K562 (cell line): ENCODE measurements at regions not wholly inside any gene's neighbourhood (a gene's known extent, or its start where the extent isn't known, plus 50 kb on each side); places are given as distances from the start of the nearest gene placed in this dataset.

Experiments used
- KLF6 ChIP-seq: fragments of 250-450 bp; sonication (Bioruptor Pico); IDR thresholded peaks from 2 replicates; pipeline ENCODE4 v1.4.0; 2020; ENCODE audit warnings: mild to moderate bottlenecking, moderate library complexity, borderline replicate concordance
- MEIS2 ChIP-seq: fragments of 450-650 bp; IDR thresholded peaks from 2 replicates; pipeline ENCODE4 v1.6.1; 2014; ENCODE audit warnings: mild to moderate bottlenecking; ENCODE audit not compliant: partially characterized antibody
- TF ChIP-seq, protein P1 (sequence below), 3 experiments: IDR thresholded peaks in 2 of 3; conservative IDR thresholded peaks in 1 of 3; 2 replicates each; pipeline ENCODE4 v1.5.1; 2011 to 2012; ENCODE audit warnings: low read length in 3 of 3, mild to moderate bottlenecking in 3 of 3, control low read depth in 2 of 3, improper control_type of control experiment in 1 of 3, inconsistent platforms in 1 of 3, low read depth in 1 of 3, mixed read lengths in 1 of 3, moderate library complexity in 1 of 3; ENCODE audit not compliant: insufficient read depth in 2 of 3

DNA sequence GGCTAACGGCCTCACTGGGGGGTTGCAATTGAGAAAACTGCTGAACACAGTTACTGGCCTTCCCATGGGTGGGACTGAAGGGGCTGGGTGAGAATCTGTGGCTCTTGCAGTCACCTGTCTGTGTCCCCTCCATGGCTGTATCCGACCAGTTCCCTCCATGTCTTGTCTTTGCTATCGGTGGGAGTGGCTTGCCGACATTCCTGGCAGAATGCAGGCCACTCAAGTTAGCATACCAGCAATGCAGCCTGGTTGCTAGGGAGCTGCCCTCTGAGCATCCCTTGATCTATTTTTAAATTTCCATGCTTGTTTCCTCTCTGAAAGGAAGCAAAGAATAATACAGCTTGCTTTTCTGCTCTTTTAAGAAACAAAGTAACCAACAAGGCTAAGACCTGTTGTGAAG is 1509.7 kb upstream of the WWC1 start:
- TF ChIP-seq, protein P1, sequence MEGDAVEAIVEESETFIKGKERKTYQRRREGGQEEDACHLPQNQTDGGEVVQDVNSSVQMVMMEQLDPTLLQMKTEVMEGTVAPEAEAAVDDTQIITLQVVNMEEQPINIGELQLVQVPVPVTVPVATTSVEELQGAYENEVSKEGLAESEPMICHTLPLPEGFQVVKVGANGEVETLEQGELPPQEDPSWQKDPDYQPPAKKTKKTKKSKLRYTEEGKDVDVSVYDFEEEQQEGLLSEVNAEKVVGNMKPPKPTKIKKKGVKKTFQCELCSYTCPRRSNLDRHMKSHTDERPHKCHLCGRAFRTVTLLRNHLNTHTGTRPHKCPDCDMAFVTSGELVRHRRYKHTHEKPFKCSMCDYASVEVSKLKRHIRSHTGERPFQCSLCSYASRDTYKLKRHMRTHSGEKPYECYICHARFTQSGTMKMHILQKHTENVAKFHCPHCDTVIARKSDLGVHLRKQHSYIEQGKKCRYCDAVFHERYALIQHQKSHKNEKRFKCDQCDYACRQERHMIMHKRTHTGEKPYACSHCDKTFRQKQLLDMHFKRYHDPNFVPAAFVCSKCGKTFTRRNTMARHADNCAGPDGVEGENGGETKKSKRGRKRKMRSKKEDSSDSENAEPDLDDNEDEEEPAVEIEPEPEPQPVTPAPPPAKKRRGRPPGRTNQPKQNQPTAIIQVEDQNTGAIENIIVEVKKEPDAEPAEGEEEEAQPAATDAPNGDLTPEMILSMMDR (IDR thresholded peaks at IDR 0.05 in 2 of 3, conservative IDR thresholded peaks at IDR 0.05 in 1 of 3; ENCODE audit: insufficient read depth in 2 of 3, low read depth in 1 of 3, low read length in 3 of 3) = no peak
- TF ChIP-seq KLF6 = no peak
- no peak for TF ChIP-seq MEIS2
